ENCODE measurements at regions not wholly inside any gene's neighbourhood (a gene's known extent, or its start where the extent isn't known, plus 50 kb on each side); places are given as distances from the start of the nearest gene placed in this dataset.

GRCh38 chr3:25265284-25265683, 162.8 kb upstream of the RARB start:
- no peak for DNase-seq

- DNase-seq, result no peak
Observed at GRCh38 chr3:25266677-25267076, 161.4 kb upstream of the RARB start.

- DNase-seq, result no peak
Observed at GRCh38 chr3:25272090-25272489, 156.0 kb upstream of the RARB start.

GRCh38 chr3:25273582-25274171, 154.4 kb upstream of the RARB start:
- no peak for DNase-seq

GRCh38 chr3:25277503-25277902, 150.6 kb upstream of the RARB start:
- no peak for DNase-seq

- DNase-seq, result no peak
Observed at GRCh38 chr3:25281041-25281731, 146.9 kb upstream of the RARB start.

- DNase-seq, result no peak
Observed at GRCh38 chr3:25281732-25282126, 146.3 kb upstream of the RARB start.

GRCh38 chr3:25283613-25284012, 144.4 kb upstream of the RARB start:
- DNase-seq, result no peak

- no peak for DNase-seq
Observed at GRCh38 chr3:25284249-25284648, 143.8 kb upstream of the RARB start.

GRCh38 chr3:25287291-25287884, 140.7 kb upstream of the RARB start:
- DNase-seq, result no peak

GRCh38 chr3:25288413-25288812, 139.7 kb upstream of the RARB start:
- no peak for DNase-seq

GRCh38 chr3:25289156-25289555, 138.9 kb upstream of the RARB start:
- no peak for DNase-seq

- no peak for DNase-seq
Observed at GRCh38 chr3:25289663-25290062, 138.4 kb upstream of the RARB start.

- no peak for DNase-seq
Observed at GRCh38 chr3:25291481-25291905, 136.6 kb upstream of the RARB start.

- DNase-seq, result no peak
Observed at GRCh38 chr3:25292036-25292435, 136.0 kb upstream of the RARB start.

GRCh38 chr3:25292595-25292994, 135.5 kb upstream of the RARB start:
- no peak for DNase-seq

GRCh38 chr3:25293736-25294135, 134.3 kb upstream of the RARB start:
- no peak for DNase-seq

- no peak for DNase-seq
Observed at GRCh38 chr3:25294169-25294805, 133.8 kb upstream of the RARB start.

- DNase-seq, result no peak
Observed at GRCh38 chr3:25297667-25298585, 130.1 kb upstream of the RARB start.

- no peak for DNase-seq
Observed at GRCh38 chr3:25300141-25300540, 127.9 kb upstream of the RARB start.

- no peak for DNase-seq
Observed at GRCh38 chr3:25304916-25305315, 123.1 kb upstream of the RARB start.

- DNase-seq, result no peak
Observed at GRCh38 chr3:25306066-25306465, 122.0 kb upstream of the RARB start.

GRCh38 chr3:25306705-25307104, 121.4 kb upstream of the RARB start:
- no peak for DNase-seq

All from CD4-positive, alpha-beta T cell treated with Interleukin-4 for 1 hour (primary cell).